ENCODE measurements at regions not wholly inside any gene's neighbourhood (a gene's known extent, or its start where the extent isn't known, plus 50 kb on each side); places are given as distances from the start of the nearest gene placed in this dataset.
"Not testable (repeated sequence)": the region's sequence is repeated elsewhere in the genome, so short reads cannot be mapped to it uniquely, and the experiment has no call there.

- Histone ChIP-seq H3K4me3 (no peak overlapping the region), H3K4me1 (replicated peaks in 1 of 2) (peaks cover 0 to 3% of the 10 kb centered on the region in 2 donors), H3K27ac (no peak overlapping the region)
- in situ Hi-C loops (cut with MboI; ENCODE audit: low pct_unique_long_range_greater_than_20kb in 2 of 9, low sequenced_read_pairs in 9 of 9, unreplicated experiment in 9 of 9) = loop anchor here in 1 of 9 experiments (25.0 kb wide), 1 partner anchor 925 kb away; no protein-coding TSS in a partner anchor
- peak in 2 of 8 experiments; percentile 57 to 67 for ATAC-seq (replicated peaks in 6 of 8)
Observed at GRCh38 chr4:125262502-125262901, 52.3 kb upstream of the FAT4 start.

DNA sequence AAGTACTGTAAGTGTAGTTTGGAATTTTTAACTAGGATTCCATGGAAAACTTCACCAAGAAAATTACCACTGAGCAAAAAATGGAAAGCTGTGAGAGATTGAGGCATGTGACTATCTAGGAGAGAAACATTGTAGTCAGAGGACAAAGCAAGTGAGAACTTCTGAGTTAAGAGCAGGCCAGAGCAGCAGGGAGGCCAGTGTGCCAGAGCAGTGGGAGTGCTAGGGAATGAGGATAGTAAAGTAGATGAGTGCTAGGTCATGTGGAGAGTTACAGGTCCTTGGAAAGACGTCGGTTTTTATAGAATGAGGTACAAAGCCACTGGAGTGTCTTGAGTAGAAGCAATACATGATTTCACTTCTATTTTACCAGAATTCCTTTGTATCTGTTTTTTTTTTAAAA is 52.7 kb upstream of the FAT4 start:
- in situ Hi-C loops (cut with MboI; ENCODE audit: low pct_unique_long_range_greater_than_20kb in 2 of 9, low sequenced_read_pairs in 9 of 9, unreplicated experiment in 9 of 9) = loop anchor here in 1 of 9 experiments (25.0 kb wide), 1 partner anchor 925 kb away; no protein-coding TSS in a partner anchor
- Histone ChIP-seq H3K4me1 (replicated peaks in 1 of 2) (peaks cover 0 to 1% of the 10 kb centered on the region in 2 donors), H3K27ac (no peak overlapping the region), H3K4me3 (no peak overlapping the region)
- WGBS, 10 experiments = 14 to 100% (median 70%) methylated on average over 1 to 2 of the region's 2 CpGs; no CpG with 5 or more reads in 3 of the 10 experiments
- no peak for ATAC-seq (replicated peaks in 6 of 8)

- in situ Hi-C loops (cut with MboI; ENCODE audit: low pct_unique_long_range_greater_than_20kb in 2 of 9, low sequenced_read_pairs in 9 of 9, unreplicated experiment in 9 of 9) = loop anchor here in 1 of 9 experiments (25.0 kb wide), 1 partner anchor 917 kb away; no protein-coding TSS in a partner anchor
- H3K4me1 ChIP-seq (replicated peaks in 1 of 2) = peaks cover 0 to 2% of the 10 kb centered on the region in 2 donors
- WGBS, 10 experiments = 18 to 100% (median 95%) methylated on average over 1 of the region's 1 CpG; no CpG with 5 or more reads in 2 of the 10 experiments
- no peak overlapping the region for H3K27ac ChIP-seq
- no peak for ATAC-seq (replicated peaks in 6 of 8)
- H3K4me3 ChIP-seq = no peak overlapping the region
Observed at GRCh38 chr4:125254106-125254505, 60.6 kb upstream of the FAT4 start.

- in situ Hi-C loops (cut with MboI; ENCODE audit: low pct_unique_long_range_greater_than_20kb in 2 of 9, low sequenced_read_pairs in 9 of 9, unreplicated experiment in 9 of 9) = loop anchor here in 3 of 9 experiments (25.0 kb wide), 3 partner anchors 333 to 908 kb away; partner anchors contain the start of gene ANKRD50 (in 2 of the 3)
- no peak overlapping the region for H3K4me3 ChIP-seq
- ATAC-seq (replicated peaks in 6 of 8) = peak in 2 of 8 experiments; percentile 21 to 51
- 0 to 50% (median 36%) methylated on average over 1 to 2 of the region's 2 CpGs; no CpG with 5 or more reads in 2 of the 10 experiments for WGBS, 10 experiments
- no peaks in the 10 kb centered on the region for H3K4me1 ChIP-seq (replicated peaks in 1 of 2)
- H3K27ac ChIP-seq = no peak overlapping the region
Observed at GRCh38 chr4:125244848-125245450, 69.8 kb upstream of the FAT4 start.

GRCh38 chr4:125243789-125244397 is 70.9 kb upstream of the FAT4 start:
- WGBS, 10 experiments = 41 to 100% (median 92%) methylated on average over 1 to 3 of the region's 3 CpGs
- ATAC-seq (replicated peaks in 6 of 8) = peak in 3 of 8 experiments; percentile 23 to 64 (median 37)
- in situ Hi-C loops (cut with MboI; ENCODE audit: low pct_unique_long_range_greater_than_20kb in 2 of 9, low sequenced_read_pairs in 9 of 9, unreplicated experiment in 9 of 9) = loop anchor here in 3 of 9 experiments (25.0 kb wide), 3 partner anchors 332 to 907 kb away; partner anchors contain the start of gene ANKRD50 (in 2 of the 3)
- no peak overlapping the region for H3K27ac ChIP-seq
- H3K4me1 ChIP-seq (replicated peaks in 1 of 2) = no peaks in the 10 kb centered on the region
- H3K4me3 ChIP-seq = no peak overlapping the region

- WGBS, 10 experiments = 35 to 90% (median 70%) methylated on average over 2 to 4 of the region's 4 CpGs; no CpG with 5 or more reads in 2 of the 10 experiments
- in situ Hi-C loops (cut with MboI; ENCODE audit: low pct_unique_long_range_greater_than_20kb in 2 of 9, low sequenced_read_pairs in 9 of 9, unreplicated experiment in 9 of 9) = loop anchor here in 3 of 9 experiments (25.0 kb wide), 3 partner anchors 324 to 899 kb away; partner anchors contain the start of gene ANKRD50 (in 2 of the 3)
- Histone ChIP-seq H3K27ac (no peak overlapping the region), H3K4me1 (replicated peaks in 1 of 2) (no peaks in the 10 kb centered on the region), H3K4me3 (no peak overlapping the region)
- peak in 3 of 8 experiments; percentile 11 to 41 (median 37) for ATAC-seq (replicated peaks in 6 of 8)
Observed at GRCh38 chr4:125235971-125236370, 78.8 kb upstream of the FAT4 start.

DNA sequence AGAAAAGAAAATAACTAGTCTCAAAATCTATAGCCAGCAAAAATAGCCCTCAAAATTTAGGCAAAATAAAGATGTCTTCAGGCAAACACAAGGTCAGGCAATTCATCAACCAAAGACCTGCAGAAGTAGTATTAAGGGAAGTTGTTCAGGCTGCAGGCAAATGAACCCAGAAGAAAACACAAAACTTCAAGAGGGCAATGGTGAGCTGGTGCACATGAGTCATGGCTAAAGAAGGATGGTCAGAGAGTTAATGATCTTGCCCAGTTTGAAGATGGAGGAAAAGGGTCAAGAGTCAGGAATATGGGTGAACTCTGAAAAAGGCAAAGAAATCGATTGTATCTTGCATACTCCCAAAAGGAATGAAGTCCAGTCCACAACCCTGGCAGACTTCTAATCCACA is 83.1 kb upstream of the FAT4 start:
- 29 to 100% (median 80%) methylated on average over 1 of the region's 1 CpG; no CpG with 5 or more reads in 1 of the 10 experiments for WGBS, 10 experiments
- in situ Hi-C loops (cut with MboI; ENCODE audit: low pct_unique_long_range_greater_than_20kb in 2 of 9, low sequenced_read_pairs in 9 of 9, unreplicated experiment in 9 of 9) = loop anchor here in 3 of 9 experiments (25.0 kb wide), 3 partner anchors 319 to 894 kb away; partner anchors contain the start of gene ANKRD50 (in 2 of the 3)

GRCh38 chr4:125229596-125230058 is 85.1 kb upstream of the FAT4 start:
- in situ Hi-C loops (cut with MboI; ENCODE audit: low pct_unique_long_range_greater_than_20kb in 2 of 9, low sequenced_read_pairs in 9 of 9, unreplicated experiment in 9 of 9) = loop anchor here in 3 of 9 experiments (25.0 kb wide), 3 partner anchors 317 to 892 kb away; partner anchors contain the start of gene ANKRD50 (in 2 of the 3)
- WGBS, 10 experiments = 99 to 100% (median 100%) methylated on average over 1 to 15 of the region's 35 CpGs; no CpG with 5 or more reads in 7 of the 10 experiments
- ATAC-seq (replicated peaks in 6 of 8) = no peak

More for the DNA sequence above, 83.1 kb upstream of the FAT4 start:
- ATAC-seq (replicated peaks in 6 of 8) = no peak
- Histone ChIP-seq H3K27ac (no peak overlapping the region), H3K4me1 (replicated peaks in 1 of 2) (no peaks in the 10 kb centered on the region), H3K4me3 (no peak overlapping the region)

GRCh38 chr4:125225806-125226205 is 88.9 kb upstream of the FAT4 start:
- 58 to 100% (median 92%) methylated on average over 2 of the region's 2 CpGs; no CpG with 5 or more reads in 3 of the 10 experiments for WGBS, 10 experiments
- Histone ChIP-seq H3K27ac (no peak overlapping the region), H3K4me1 (replicated peaks in 1 of 2) (no peaks in the 10 kb centered on the region), H3K4me3 (no peak overlapping the region)
- ATAC-seq (replicated peaks in 6 of 8) = no peak
- in situ Hi-C loops (cut with MboI; ENCODE audit: low pct_unique_long_range_greater_than_20kb in 2 of 9, low sequenced_read_pairs in 9 of 9, unreplicated experiment in 9 of 9) = loop anchor here in 3 of 9 experiments (25.0 kb wide), 3 partner anchors 314 to 889 kb away; partner anchors contain the start of gene ANKRD50 (in 2 of the 3)

More at GRCh38 chr4:125229596-125230058, 85.1 kb upstream of the FAT4 start:
- no peaks in the 10 kb centered on the region for H3K4me1 ChIP-seq (replicated peaks in 1 of 2)
- H3K27ac ChIP-seq = no peak overlapping the region
- no peak overlapping the region for H3K4me3 ChIP-seq

- 33 to 86% (median 77%) methylated on average over 1 of the region's 1 CpG; no CpG with 5 or more reads in 4 of the 10 experiments for WGBS, 10 experiments
- H3K4me3 ChIP-seq = no peak overlapping the region
- H3K27ac ChIP-seq = no peak overlapping the region
- H3K4me1 ChIP-seq (replicated peaks in 1 of 2) = peaks cover 0 to 4% of the 10 kb centered on the region in 2 donors
- no peak for ATAC-seq (replicated peaks in 6 of 8)
- in situ Hi-C loops (cut with MboI; ENCODE audit: low pct_unique_long_range_greater_than_20kb in 2 of 9, low sequenced_read_pairs in 9 of 9, unreplicated experiment in 9 of 9) = no loop called here
Observed at GRCh38 chr4:125200556-125200955, 114.2 kb upstream of the FAT4 start.

DNA sequence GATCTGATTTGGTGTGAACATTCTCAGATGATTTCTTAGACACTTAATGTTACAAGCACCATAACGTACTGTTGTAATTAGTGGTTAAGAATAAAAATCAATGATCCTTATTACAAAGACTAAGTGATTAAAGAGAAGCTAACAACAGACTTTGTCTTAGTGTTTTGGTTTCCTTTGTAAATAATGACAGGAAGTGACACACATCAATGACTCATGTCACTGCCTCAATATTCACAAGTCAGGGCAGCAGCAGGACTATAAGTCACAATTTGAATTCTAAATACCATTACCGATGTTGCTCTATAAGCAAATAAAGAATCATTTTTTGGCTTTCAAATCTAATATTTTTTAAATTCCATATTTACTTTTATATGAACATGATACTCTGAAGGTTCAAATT is 115.8 kb upstream of the FAT4 start:
- peak in 2 of 8 experiments; percentile 74 to 89 for ATAC-seq (replicated peaks in 6 of 8)
- in situ Hi-C loops (cut with MboI; ENCODE audit: low pct_unique_long_range_greater_than_20kb in 2 of 9, low sequenced_read_pairs in 9 of 9, unreplicated experiment in 9 of 9) = no loop called here
- WGBS, 10 experiments = 0 to 100% (median 89%) methylated on average over 1 to 2 of the region's 2 CpGs
- H3K4me3 ChIP-seq = no peak overlapping the region
- H3K27ac ChIP-seq = no peak overlapping the region
- peaks cover 0 to 4% of the 10 kb centered on the region in 2 donors for H3K4me1 ChIP-seq (replicated peaks in 1 of 2)

DNA sequence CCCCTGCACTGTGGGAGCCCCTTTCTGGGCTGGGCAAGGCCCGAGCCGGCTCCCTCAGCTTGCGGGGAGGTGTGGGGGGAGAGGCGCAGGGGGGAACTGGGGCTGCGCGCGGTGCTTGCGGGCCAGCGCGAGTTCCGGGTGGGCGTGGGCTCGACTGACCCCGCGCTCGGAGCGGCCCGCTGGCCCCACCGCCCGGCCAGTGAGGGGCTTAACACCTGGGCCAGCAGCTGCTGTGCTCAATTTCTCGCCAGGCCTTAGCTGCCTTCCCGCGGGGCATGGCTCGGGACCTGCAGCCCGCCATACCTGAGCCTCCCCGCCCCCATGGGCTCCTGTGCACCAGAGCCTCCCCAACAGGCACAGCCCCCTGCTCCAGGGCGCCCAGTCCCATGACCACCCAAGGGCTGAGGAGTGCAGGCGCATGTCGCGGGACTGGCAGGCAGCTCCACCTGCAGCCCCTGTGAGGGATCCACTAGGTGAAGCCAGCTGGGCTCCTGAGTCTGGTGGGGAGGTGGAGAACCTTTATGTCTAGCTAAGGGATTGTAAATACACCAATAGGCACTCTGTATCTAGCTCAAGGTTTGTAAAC is 122.8 kb upstream of the FAT4 start:
- ATAC-seq (replicated peaks in 6 of 8); in situ Hi-C loops (cut with MboI; ENCODE audit: low pct_unique_long_range_greater_than_20kb in 2 of 9, low sequenced_read_pairs in 9 of 9, unreplicated experiment in 9 of 9); H3K27ac ChIP-seq; H3K4me3 ChIP-seq; H3K4me1 ChIP-seq (replicated peaks in 1 of 2): not testable (repeated sequence)
- no CpG with 5 or more reads among the region's 30 CpGs for WGBS, 10 experiments

Measured in motor neuron (in vitro differentiated cells).